Loucy (cell line): ENCODE measurements at regions not wholly inside any gene's neighbourhood (a gene's known extent, or its start where the extent isn't known, plus 50 kb on each side); places are given as distances from the start of the nearest gene placed in this dataset.

Experiments
- H2AFZ ChIP-seq: fragments of 200-600 bp; sonication (generic); 2 replicates; pipeline ENCODE4 v1.6.0; 2016; ENCODE audit warnings: antibody characterized with exemption, mild to moderate bottlenecking, low read length, moderate library complexity
- H3F3A ChIP-seq: fragments of 200-600 bp; 2 replicates; pipeline ENCODE4 v1.6.0; 2016; ENCODE audit warnings: antibody characterized with exemption, low read depth, mild to moderate bottlenecking
- H3K27me3 ChIP-seq: fragments of 200-600 bp; sonication (generic); 2 replicates; pipeline ENCODE4 v1.6.1; 2014; ENCODE audit warnings: low read length, mild to moderate bottlenecking; ENCODE audit not compliant: insufficient read depth, poor library complexity, severe bottlenecking
- H3K36me3 ChIP-seq: fragments of 200-600 bp; sonication (generic); 2 replicates; pipeline ENCODE4 v1.6.1; 2016; ENCODE audit warnings: low read length; ENCODE audit not compliant: insufficient read depth
- H3K4me1 ChIP-seq: fragments of 200-600 bp; sonication (generic); 2 replicates; pipeline ENCODE4 v1.5.1; 2014; ENCODE audit warnings: low read length, mild to moderate bottlenecking; ENCODE audit not compliant: insufficient read depth, poor library complexity, severe bottlenecking
- H3K4me2 ChIP-seq: fragments of 200-600 bp; sonication (generic); 2 replicates; pipeline ENCODE4 v1.6.0; 2014; ENCODE audit warnings: antibody characterized with exemption, low read length, low read depth, mild to moderate bottlenecking; ENCODE audit not compliant: poor library complexity, severe bottlenecking
- H3K4me3 ChIP-seq: fragments of 200-600 bp; sonication (generic); 2 replicates; pipeline ENCODE4 v1.5.1; 2014; ENCODE audit warnings: low read length, mild to moderate bottlenecking, mixed read lengths; ENCODE audit not compliant: poor library complexity, severe bottlenecking
- H3K79me2 ChIP-seq: fragments of 200-600 bp; sonication (generic); 2 replicates; pipeline ENCODE4 v1.6.1; 2014; ENCODE audit warnings: low read length; ENCODE audit not compliant: insufficient read depth
- H3K9ac ChIP-seq: fragments of 200-600 bp; sonication (generic); 2 replicates; pipeline ENCODE4 v1.6.0; 2014; ENCODE audit warnings: mild to moderate bottlenecking, low read depth, low read length, moderate library complexity; ENCODE audit not compliant: poor library complexity, severe bottlenecking
- H3K9me2 ChIP-seq: fragments of 200-600 bp; sonication (generic); replicated peaks from 2 replicates; pipeline ENCODE4 v1.6.1; 2016; ENCODE audit warnings: low read depth, low read length, mixed read lengths
- H3K9me3 ChIP-seq: fragments of 200-600 bp; sonication (generic); 2 replicates; pipeline ENCODE4 v1.6.1; 2014; ENCODE audit warnings: mild to moderate bottlenecking, antibody characterized with exemption, low read length, low read depth; ENCODE audit not compliant: insufficient read depth
- H4K20me1 ChIP-seq: fragments of 200-600 bp; sonication (generic); 2 replicates; pipeline ENCODE4 v1.6.0; 2014; ENCODE audit warnings: antibody characterized with exemption, low read length, mild to moderate bottlenecking; ENCODE audit not compliant: insufficient read depth, poor library complexity, severe bottlenecking
- CTCF ChIP-seq: fragments of 200-600 bp; sonication (generic); conservative IDR thresholded peaks from 2 replicates; pipeline ENCODE4 v1.5.1; 2014; ENCODE audit warnings: mild to moderate bottlenecking, antibody characterized with exemption, low read length
- EZH2phosphoT487 ChIP-seq: fragments of 200-600 bp; IDR thresholded peaks from 2 replicates; pipeline ENCODE4 v1.6.1; 2018; ENCODE audit warnings: antibody characterized with exemption, mild to moderate bottlenecking, moderate library complexity, borderline replicate concordance

- Histone ChIP-seq H4K20me1 (no peaks in the 10 kb centered on the region), H2AFZ (no peak overlapping the region), H3K79me2 (no peaks in the 10 kb centered on the region), H3F3A (no peaks in the 10 kb centered on the region), H3K27me3 (no peaks in the 10 kb centered on the region), H3K9me3 (no peaks in the 10 kb centered on the region), H3K4me2 (no peak overlapping the region), H3K9ac (no peak overlapping the region), H3K9me2 (no peaks in the 10 kb centered on the region), H3K4me1 (no peaks in the 10 kb centered on the region), H3K36me3 (no peaks in the 10 kb centered on the region), H3K4me3 (no peak overlapping the region)
- TF ChIP-seq CTCF (no peak), EZH2phosphoT487 (no peak)
These were observed 133.6 kb downstream of the NXPE2 start for GRCh38 chr11:114811971-114812370.

- H3F3A ChIP-seq: no peaks in the 10 kb centered on the region
- no peaks in the 10 kb centered on the region for H3K9me2 ChIP-seq
- no peak overlapping the region for H3K4me2 ChIP-seq
- no peaks in the 10 kb centered on the region for H3K36me3 ChIP-seq
- no peaks in the 10 kb centered on the region for H3K27me3 ChIP-seq
- no peak for TF ChIP-seq EZH2phosphoT487
- TF ChIP-seq CTCF: no peak
- H3K9me3 ChIP-seq: no peaks in the 10 kb centered on the region
- H2AFZ ChIP-seq: no peak overlapping the region
- no peaks in the 10 kb centered on the region for H3K79me2 ChIP-seq
- H3K4me3 ChIP-seq: no peak overlapping the region
- H3K4me1 ChIP-seq: peaks cover 1% of the 10 kb centered on the region
- H4K20me1 ChIP-seq: no peaks in the 10 kb centered on the region
- H3K9ac ChIP-seq: no peak overlapping the region
These were observed 134.4 kb downstream of the NXPE2 start for GRCh38 chr11:114812733-114813132.

- H3K4me1 ChIP-seq: peaks cover 7% of the 10 kb centered on the region
- no peaks in the 10 kb centered on the region for H4K20me1 ChIP-seq
- H3K9me2 ChIP-seq: no peaks in the 10 kb centered on the region
- no peaks in the 10 kb centered on the region for H3K36me3 ChIP-seq
- H3K27me3 ChIP-seq: no peaks in the 10 kb centered on the region
- H3F3A ChIP-seq: no peaks in the 10 kb centered on the region
- H3K9ac ChIP-seq: no peak overlapping the region
- no peak overlapping the region for H3K4me2 ChIP-seq
- H2AFZ ChIP-seq: no peak overlapping the region
- no peaks in the 10 kb centered on the region for H3K79me2 ChIP-seq
- H3K9me3 ChIP-seq: no peaks in the 10 kb centered on the region
- no peak overlapping the region for H3K4me3 ChIP-seq
- no peak for TF ChIP-seq EZH2phosphoT487
- TF ChIP-seq CTCF: no peak
These were observed 134.9 kb downstream of the NXPE2 start for GRCh38 chr11:114813189-114813718.
